Calu3 (cell line): ENCODE measurements at regions not wholly inside any gene's neighbourhood (a gene's known extent, or its start where the extent isn't known, plus 50 kb on each side); places are given as distances from the start of the nearest gene placed in this dataset.

ENCODE experiments used
- BruUV-seq: library from RNA; stranded (reverse); fragments of 400-500 nt; replicated peaks from 2 replicates; lab custom pipeline; 2021; lab: Mats Ljungman, UMichigan
- CTCF ChIA-PET: fragments of 300-600 bp; sonication (Branson Sonifier 250); formaldehyde crosslinking; loops from one replicate; lab custom pipeline; 2022; ENCODE audit warnings: antibody characterized with exemption; lab: Charles Lee
- DNase-seq: peaks from one replicate; pipeline ENCODE4 v3.0.0; 2022
- H3K27ac Mint-ChIP-seq: one replicate; pipeline ENCODE4 v1.8.0; 2022; ENCODE audit warnings: mixed read lengths; ENCODE audit not compliant: unreplicated experiment
- H3K27me3 Mint-ChIP-seq: one replicate; pipeline ENCODE4 v1.8.0; 2022; ENCODE audit warnings: mixed read lengths; ENCODE audit not compliant: unreplicated experiment
- H3K36me3 Mint-ChIP-seq: one replicate; pipeline ENCODE4 v1.8.0; 2022; ENCODE audit warnings: mild to moderate bottlenecking, moderate library complexity, mixed read lengths; ENCODE audit not compliant: insufficient read depth, unreplicated experiment
- H3K4me1 Mint-ChIP-seq: one replicate; pipeline ENCODE4 v1.8.0; 2022; ENCODE audit warnings: mild to moderate bottlenecking, low read depth, mixed read lengths; ENCODE audit not compliant: unreplicated experiment
- H3K4me3 Mint-ChIP-seq: one replicate; pipeline ENCODE4 v1.8.0; 2022; ENCODE audit warnings: mild to moderate bottlenecking, low read depth, moderate library complexity, mixed read lengths; ENCODE audit not compliant: unreplicated experiment
- H3K9me3 Mint-ChIP-seq: one replicate; pipeline ENCODE4 v1.8.0; 2022; ENCODE audit warnings: low read depth, mixed read lengths; ENCODE audit not compliant: unreplicated experiment
- intact Hi-C: fragments of 100-400 bp; cut with micrococcal nuclease; formaldehyde crosslinking; loops from one replicate; pipeline ENCODE4 v1.10.0; 2022; ENCODE audit not compliant: unreplicated experiment
- TF ChIP-seq, protein P1 (sequence below): fragments of 200-600 bp; IDR thresholded peaks from one replicate; pipeline ENCODE4 v1.8.0; 2022; ENCODE audit warnings: antibody characterized with exemption; ENCODE audit not compliant: unreplicated experiment

DNA sequence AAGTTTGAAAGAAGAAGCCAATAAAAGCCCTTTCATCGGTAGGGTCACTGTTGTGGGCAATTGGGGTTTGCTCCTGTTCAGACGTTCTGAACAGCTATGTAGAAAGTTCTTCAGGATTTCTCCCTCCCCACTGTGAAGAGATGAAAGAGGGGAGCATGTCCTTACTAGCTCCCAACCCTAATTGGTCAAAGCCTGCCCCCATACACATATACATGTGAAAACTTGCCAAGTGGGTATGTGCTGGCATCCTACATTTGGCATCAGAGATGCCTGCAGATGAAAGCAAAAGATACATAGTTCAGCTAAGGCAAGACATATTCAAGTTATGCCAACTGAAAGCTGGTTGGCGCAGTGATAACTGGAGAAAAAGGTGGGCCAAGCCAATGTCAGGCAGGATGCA lies 363.1 kb upstream of the DACH1 start:
- DNase-seq: no peak
- no peaks in the 10 kb centered on the region for H3K9me3 Mint-ChIP-seq
- no peaks in the 10 kb centered on the region for H3K27me3 Mint-ChIP-seq
- H3K4me1 Mint-ChIP-seq: no peaks in the 10 kb centered on the region
- TF ChIP-seq, protein P1, sequence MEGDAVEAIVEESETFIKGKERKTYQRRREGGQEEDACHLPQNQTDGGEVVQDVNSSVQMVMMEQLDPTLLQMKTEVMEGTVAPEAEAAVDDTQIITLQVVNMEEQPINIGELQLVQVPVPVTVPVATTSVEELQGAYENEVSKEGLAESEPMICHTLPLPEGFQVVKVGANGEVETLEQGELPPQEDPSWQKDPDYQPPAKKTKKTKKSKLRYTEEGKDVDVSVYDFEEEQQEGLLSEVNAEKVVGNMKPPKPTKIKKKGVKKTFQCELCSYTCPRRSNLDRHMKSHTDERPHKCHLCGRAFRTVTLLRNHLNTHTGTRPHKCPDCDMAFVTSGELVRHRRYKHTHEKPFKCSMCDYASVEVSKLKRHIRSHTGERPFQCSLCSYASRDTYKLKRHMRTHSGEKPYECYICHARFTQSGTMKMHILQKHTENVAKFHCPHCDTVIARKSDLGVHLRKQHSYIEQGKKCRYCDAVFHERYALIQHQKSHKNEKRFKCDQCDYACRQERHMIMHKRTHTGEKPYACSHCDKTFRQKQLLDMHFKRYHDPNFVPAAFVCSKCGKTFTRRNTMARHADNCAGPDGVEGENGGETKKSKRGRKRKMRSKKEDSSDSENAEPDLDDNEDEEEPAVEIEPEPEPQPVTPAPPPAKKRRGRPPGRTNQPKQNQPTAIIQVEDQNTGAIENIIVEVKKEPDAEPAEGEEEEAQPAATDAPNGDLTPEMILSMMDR: no peak
- H3K4me3 Mint-ChIP-seq: no peak overlapping the region
- H3K27ac Mint-ChIP-seq: no peak overlapping the region
- CTCF ChIA-PET: no interaction called here
- no TSS peak for BruUV-seq
- H3K36me3 Mint-ChIP-seq: no peaks in the 10 kb centered on the region
- intact Hi-C loops: no loop called here

DNA sequence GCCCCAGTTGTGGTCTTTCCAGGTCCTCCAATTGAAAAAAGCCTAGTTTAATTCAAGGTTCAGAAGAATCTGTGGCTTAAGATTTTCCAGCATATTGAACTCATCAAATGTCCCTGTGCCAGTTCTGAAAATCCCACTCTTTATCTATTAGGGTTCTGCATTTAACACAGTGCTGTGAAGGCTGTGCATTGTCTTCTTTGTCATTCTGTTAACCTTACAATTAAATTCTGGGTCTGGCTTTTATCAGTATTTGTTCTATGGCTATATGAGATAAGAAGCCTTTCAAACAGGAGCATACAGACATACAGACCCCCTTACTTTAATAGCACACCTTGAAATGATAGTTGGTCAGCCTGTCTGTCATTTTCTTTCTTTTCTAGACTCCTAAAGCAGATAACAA lies 362.1 kb upstream of the DACH1 start:
- intact Hi-C loops: no loop called here
- Mint-ChIP-seq H3K4me1 (no peaks in the 10 kb centered on the region), H3K9me3 (no peaks in the 10 kb centered on the region), H3K27me3 (no peaks in the 10 kb centered on the region), H3K27ac (no peak overlapping the region), H3K4me3 (no peak overlapping the region), H3K36me3 (no peaks in the 10 kb centered on the region)
- CTCF ChIA-PET: no interaction called here
- no TSS peak for BruUV-seq
- TF ChIP-seq, protein P1: no peak
- DNase-seq: no peak

DNA sequence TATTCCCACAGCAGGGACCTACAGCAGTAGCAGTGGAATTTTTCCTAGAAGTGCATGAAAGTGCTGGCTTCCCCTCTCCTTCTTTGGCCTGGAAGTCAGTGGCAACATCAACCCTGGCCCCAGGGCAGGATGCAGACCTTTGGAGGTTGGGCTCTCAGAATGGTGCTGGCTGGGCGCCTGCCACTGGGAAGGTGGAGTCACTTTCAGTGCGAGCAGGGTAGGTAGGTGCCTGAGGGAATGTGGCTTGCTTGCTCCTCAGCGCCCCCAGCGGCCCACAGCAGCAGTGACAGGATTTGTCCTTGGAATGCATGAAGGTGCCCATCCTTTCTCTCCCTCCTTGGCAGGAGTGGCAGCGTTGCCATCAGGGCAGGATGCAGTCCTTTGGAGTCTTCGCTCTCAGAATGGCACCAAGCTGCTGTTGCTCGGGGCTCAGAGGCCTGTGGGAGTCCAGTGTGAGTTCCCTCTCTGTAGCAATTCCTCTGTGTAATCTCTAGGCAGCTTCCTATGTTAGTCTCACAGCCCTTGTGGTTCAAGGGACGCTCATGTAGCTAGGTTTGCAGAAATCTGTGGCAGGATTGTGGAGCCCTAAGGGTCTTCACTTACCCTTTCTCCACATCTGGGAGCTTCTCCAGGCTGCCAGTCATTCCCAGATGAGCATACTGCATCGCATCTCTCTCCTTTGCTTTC lies 354.4 kb upstream of the DACH1 start:
- TF ChIP-seq, protein P1: no peak
- Mint-ChIP-seq H3K4me3 (no peak overlapping the region), H3K4me1 (no peaks in the 10 kb centered on the region), H3K27ac (no peak overlapping the region), H3K9me3 (no peaks in the 10 kb centered on the region), H3K27me3 (no peaks in the 10 kb centered on the region), H3K36me3 (no peaks in the 10 kb centered on the region)
- peak; percentile 20 for DNase-seq
- intact Hi-C loops: no loop called here
- no TSS peak for BruUV-seq
- CTCF ChIA-PET: no interaction called here

DNA sequence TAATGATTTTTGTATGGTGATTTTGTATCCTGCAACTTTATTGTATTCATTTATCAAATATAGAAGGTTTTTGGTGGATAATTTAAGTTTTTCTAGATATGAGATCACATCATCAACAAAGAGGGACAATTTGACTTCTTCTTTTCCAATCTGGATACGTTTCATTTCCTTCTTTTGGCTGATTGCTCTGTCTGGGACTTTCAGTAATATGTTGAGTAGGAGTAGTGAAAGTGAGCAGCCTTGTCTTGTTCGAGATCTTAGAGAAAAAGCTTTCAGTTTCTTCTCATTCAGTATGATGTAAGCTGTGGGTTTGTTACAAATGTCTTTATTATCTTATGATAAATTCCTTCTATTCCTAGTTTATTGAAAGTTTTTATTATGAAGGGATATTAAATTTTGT lies 352.0 kb upstream of the DACH1 start:
- H3K9me3 Mint-ChIP-seq: no peaks in the 10 kb centered on the region
- intact Hi-C loops: no loop called here
- H3K4me3 Mint-ChIP-seq: no peak overlapping the region
- no peak overlapping the region for H3K27ac Mint-ChIP-seq
- no peaks in the 10 kb centered on the region for H3K4me1 Mint-ChIP-seq
- DNase-seq: no peak
- TF ChIP-seq, protein P1: no peak
- no peaks in the 10 kb centered on the region for H3K27me3 Mint-ChIP-seq
- CTCF ChIA-PET: no interaction called here
- no peaks in the 10 kb centered on the region for H3K36me3 Mint-ChIP-seq
- no TSS peak for BruUV-seq
